Fibroblast of lung (primary cell): ENCODE measurements at regions not wholly inside any gene's neighbourhood (a gene's known extent, or its start where the extent isn't known, plus 50 kb on each side); places are given as distances from the start of the nearest gene placed in this dataset.

Experiments used
- EZH2 ChIP-seq: IDR thresholded peaks from 2 replicates; pipeline ENCODE4 v1.5.1; 2012; ENCODE audit warnings: low read length, control low read depth, mild to moderate bottlenecking; ENCODE audit errors: missing control alignments
- TF ChIP-seq, protein P1 (sequence below), 2 donors: IDR thresholded peaks in 1 of 2; conservative IDR thresholded peaks in 1 of 2; 1 replicate in 1 of 2; 2 replicates in 1 of 2; pipeline ENCODE4 v1.5.1; 2011 to 2012; ENCODE audit warnings: low read length in 2 of 2, control low read depth in 1 of 2, inconsistent platforms in 1 of 2, low read depth in 1 of 2, mild to moderate bottlenecking in 1 of 2

DNA sequence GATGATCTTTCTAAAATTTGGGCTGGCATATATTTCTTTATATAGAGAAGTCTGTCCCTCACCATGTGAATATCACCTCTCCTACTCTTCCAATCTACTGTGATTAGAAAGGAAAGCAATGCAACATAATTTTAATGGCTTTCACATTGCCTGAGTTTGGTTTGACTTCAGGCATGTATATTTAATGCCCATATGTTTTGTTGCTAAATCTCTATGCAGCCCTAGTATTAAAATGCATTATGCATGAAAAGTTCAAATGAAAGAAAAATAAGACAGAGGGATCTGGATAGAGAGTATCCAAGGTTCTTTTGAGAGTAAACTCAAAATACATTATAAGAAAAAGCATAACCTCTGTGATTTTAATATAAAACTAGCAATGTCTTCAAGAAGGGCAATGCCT is 518.3 kb downstream of the PRR16 start:
- TF ChIP-seq EZH2, result no peak
- TF ChIP-seq, protein P1, sequence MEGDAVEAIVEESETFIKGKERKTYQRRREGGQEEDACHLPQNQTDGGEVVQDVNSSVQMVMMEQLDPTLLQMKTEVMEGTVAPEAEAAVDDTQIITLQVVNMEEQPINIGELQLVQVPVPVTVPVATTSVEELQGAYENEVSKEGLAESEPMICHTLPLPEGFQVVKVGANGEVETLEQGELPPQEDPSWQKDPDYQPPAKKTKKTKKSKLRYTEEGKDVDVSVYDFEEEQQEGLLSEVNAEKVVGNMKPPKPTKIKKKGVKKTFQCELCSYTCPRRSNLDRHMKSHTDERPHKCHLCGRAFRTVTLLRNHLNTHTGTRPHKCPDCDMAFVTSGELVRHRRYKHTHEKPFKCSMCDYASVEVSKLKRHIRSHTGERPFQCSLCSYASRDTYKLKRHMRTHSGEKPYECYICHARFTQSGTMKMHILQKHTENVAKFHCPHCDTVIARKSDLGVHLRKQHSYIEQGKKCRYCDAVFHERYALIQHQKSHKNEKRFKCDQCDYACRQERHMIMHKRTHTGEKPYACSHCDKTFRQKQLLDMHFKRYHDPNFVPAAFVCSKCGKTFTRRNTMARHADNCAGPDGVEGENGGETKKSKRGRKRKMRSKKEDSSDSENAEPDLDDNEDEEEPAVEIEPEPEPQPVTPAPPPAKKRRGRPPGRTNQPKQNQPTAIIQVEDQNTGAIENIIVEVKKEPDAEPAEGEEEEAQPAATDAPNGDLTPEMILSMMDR (conservative IDR thresholded peaks at IDR 0.05 in 1 of 2, IDR thresholded peaks at IDR 0.05 in 1 of 2; ENCODE audit: low read depth in 1 of 2, low read length in 2 of 2), result no peak
